SK-N-SH (cell line): ENCODE measurements at regions not wholly inside any gene's neighbourhood (a gene's known extent, or its start where the extent isn't known, plus 50 kb on each side); places are given as distances from the start of the nearest gene placed in this dataset.

ENCODE experiments used
- CTCF ChIA-PET: fragments of 300-600, 350-600 bp; formaldehyde crosslinking; extraction: SDS; loops from one replicate; lab custom pipeline; 2021; lab: Yijun Ruan, JAX
- POLR2A ChIA-PET: fragments of 350-600 bp; sonication (Branson Sonifier 250); formaldehyde crosslinking; extraction: SDS; loops from one replicate; lab custom pipeline; 2020; ENCODE audit warnings: antibody characterized with exemption, inconsistent platforms; lab: Yijun Ruan, JAX
- DNase-seq: peaks from one replicate; pipeline ENCODE4 v3.0.0; 2012
- H2AFZ ChIP-seq: fragments of 200-600 bp; sonication (generic); 2 replicates; pipeline ENCODE4 v1.8.1; 2016; ENCODE audit warnings: antibody characterized with exemption, mild to moderate bottlenecking, low read depth
- H3F3A ChIP-seq: fragments of 200-600 bp; sonication (generic); replicated peaks from 2 replicates; pipeline ENCODE3; 2016; ENCODE audit warnings: antibody characterized with exemption, mild to moderate bottlenecking; ENCODE audit not compliant: insufficient read depth
- H3K27ac ChIP-seq, 2 experiments: fragments of 200-500 bp in 1 of 2; fragments of 200-600 bp in 1 of 2; sonication (Bioruptor generic) in 1 of 2; sonication (generic), shearing (Covaris generic) in 1 of 2; 2 replicates each; pipeline versions ENCODE4 v1.5.1 to v1.6.1; 2014 to 2016; ENCODE audit warnings: low read depth in 2 of 2, inconsistent platforms in 1 of 2, low read length in 1 of 2, mild to moderate bottlenecking in 1 of 2, mixed read lengths in 1 of 2
- H3K27me3 ChIP-seq: fragments of 200-600 bp; sonication (generic), shearing (Covaris generic); 2 replicates; pipeline ENCODE4 v1.6.1; 2016; ENCODE audit warnings: mixed run types; ENCODE audit not compliant: insufficient read depth
- H3K36me3 ChIP-seq, 2 experiments: fragments of 200-500 bp in 1 of 2; fragments of 200-600 bp in 1 of 2; sonication (Bioruptor generic) in 1 of 2; sonication (generic) in 1 of 2; replicated peaks in 1 of 2; 2 replicates each; pipeline versions ENCODE3 to v1.5.1; 2014 to 2016; ENCODE audit warnings: low read length in 1 of 2, mild to moderate bottlenecking in 1 of 2; ENCODE audit not compliant: insufficient read depth in 2 of 2, control insufficient read depth in 1 of 2
- H3K4me1 ChIP-seq, 2 experiments: fragments of 200-500 bp in 1 of 2; fragments of 200-600 bp in 1 of 2; sonication (Bioruptor generic) in 1 of 2; sonication (generic), shearing (Covaris generic) in 1 of 2; 2 replicates each; pipeline versions ENCODE4 v1.5.1 to v1.6.1; 2014 to 2016; ENCODE audit warnings: low read depth in 1 of 2, low read length in 1 of 2, mixed run types in 1 of 2; ENCODE audit not compliant: insufficient read depth in 2 of 2, control insufficient read depth in 1 of 2
- H3K4me2 ChIP-seq: fragments of 200-600 bp; sonication (generic), shearing (Covaris generic); 2 replicates; pipeline ENCODE4 v1.6.1; 2017; ENCODE audit warnings: mixed run types
- H3K4me3 ChIP-seq, 2 experiments: fragments of 200-500 bp in 1 of 2; fragments of 200-600 bp in 1 of 2; sonication (Bioruptor generic) in 1 of 2; sonication (generic), shearing (Covaris generic) in 1 of 2; 2 replicates each; pipeline versions ENCODE4 v1.5.1 to v1.8.1; 2014 to 2016; ENCODE audit warnings: low read depth in 2 of 2, inconsistent platforms in 1 of 2, low read length in 1 of 2, mild to moderate bottlenecking in 1 of 2, mixed read lengths in 1 of 2, moderate library complexity in 1 of 2
- H3K79me2 ChIP-seq: fragments of 200-600 bp; sonication (generic); 2 replicates; pipeline ENCODE4 v1.8.1; 2017; ENCODE audit warnings: mild to moderate bottlenecking; ENCODE audit not compliant: insufficient read depth
- H3K9ac ChIP-seq: fragments of 200-600 bp; sonication (generic); 2 replicates; pipeline ENCODE4 v1.6.1; 2017; ENCODE audit warnings: mixed run types
- H3K9me2 ChIP-seq: fragments of 200-600 bp; sonication (generic); 2 replicates; pipeline ENCODE4 v1.6.1; 2017; ENCODE audit warnings: mixed run types
- H3K9me3 ChIP-seq: fragments of 200-600 bp; sonication (generic); 2 replicates; pipeline ENCODE4 v1.6.1; 2017; ENCODE audit warnings: mixed run types, mild to moderate bottlenecking, moderate library complexity
- H4K20me1 ChIP-seq: fragments of 200-600 bp; sonication (generic); 2 replicates; pipeline ENCODE4 v1.6.1; 2017; ENCODE audit warnings: mild to moderate bottlenecking, mixed run types; ENCODE audit not compliant: insufficient read depth
- CHD2 ChIP-seq: fragments of 150-350 bp; IDR thresholded peaks from 2 replicates; pipeline ENCODE4 v1.6.1; 2018; ENCODE audit warnings: low read length; ENCODE audit not compliant: partially characterized antibody
- ELF1 ChIP-seq: IDR thresholded peaks from 2 replicates; pipeline ENCODE4 v1.4.0; 2012
- FOSL2 ChIP-seq: IDR thresholded peaks from 2 replicates; pipeline ENCODE4 v1.4.0; 2012; ENCODE audit warnings: low read depth, mild to moderate bottlenecking, moderate library complexity, borderline replicate concordance
- GABPA ChIP-seq: IDR thresholded peaks from 2 replicates; pipeline ENCODE4 v1.4.0; 2012; ENCODE audit warnings: low read depth, mild to moderate bottlenecking
- JUND ChIP-seq: IDR thresholded peaks from 2 replicates; pipeline ENCODE4 v1.4.0; 2012
- MXI1 ChIP-seq: IDR thresholded peaks from 2 replicates; pipeline ENCODE4 v1.6.1; 2012; ENCODE audit warnings: mild to moderate bottlenecking, low read depth, low read length, improper control_type of control experiment
- POLR2AphosphoS5 ChIP-seq: IDR thresholded peaks from 2 replicates; pipeline ENCODE4 v1.6.1; 2012; ENCODE audit warnings: low read depth, low read length
- RAD21 ChIP-seq: IDR thresholded peaks from 2 replicates; pipeline ENCODE4 v1.6.1; 2012; ENCODE audit warnings: mild to moderate bottlenecking, low read length
- RCOR1 ChIP-seq: fragments of 150-350 bp; IDR thresholded peaks from 2 replicates; pipeline ENCODE4 v1.6.1; 2017; ENCODE audit warnings: antibody characterized with exemption, low read length
- RXRA ChIP-seq: IDR thresholded peaks from 2 replicates; pipeline ENCODE4 v1.4.0; 2012; ENCODE audit warnings: low read depth, mild to moderate bottlenecking, borderline replicate concordance
- SIN3A ChIP-seq: IDR thresholded peaks from 2 replicates; pipeline ENCODE4 v1.6.1; 2012; ENCODE audit warnings: low read depth, mild to moderate bottlenecking, low read length, moderate library complexity, borderline replicate concordance
- SMC3 ChIP-seq: IDR thresholded peaks from 2 replicates; pipeline ENCODE4 v1.6.1; 2012; ENCODE audit warnings: low read depth, low read length, improper control_type of control experiment
- TAF1 ChIP-seq: IDR thresholded peaks from 2 replicates; pipeline ENCODE4 v1.6.1; 2012; ENCODE audit warnings: low read depth, mild to moderate bottlenecking, low read length, moderate library complexity, borderline replicate concordance
- YY1 ChIP-seq: IDR thresholded peaks from 2 replicates; pipeline ENCODE4 v1.4.0; 2012; ENCODE audit warnings: low read depth, mild to moderate bottlenecking
- WGBS: methylation state at CpG from one replicate; pipeline ENCODE4 v1.1.6; 2017; ENCODE audit warnings: low lambda C conversion rate; 5-methylcytosine and 5-hydroxymethylcytosine counted together
- TF ChIP-seq, protein P1 (sequence below): IDR thresholded peaks from 2 replicates; pipeline ENCODE4 v1.4.0; 2012; ENCODE audit warnings: low read depth, borderline replicate concordance
- TF ChIP-seq, protein P2 (sequence below): IDR thresholded peaks from 2 replicates; pipeline ENCODE4 v1.4.0; 2012; ENCODE audit warnings: low read depth

- Histone ChIP-seq H3K9me2 (no peaks in the 10 kb centered on the region), H3K4me3 (no peak overlapping the region)
- TF ChIP-seq, protein P1, sequence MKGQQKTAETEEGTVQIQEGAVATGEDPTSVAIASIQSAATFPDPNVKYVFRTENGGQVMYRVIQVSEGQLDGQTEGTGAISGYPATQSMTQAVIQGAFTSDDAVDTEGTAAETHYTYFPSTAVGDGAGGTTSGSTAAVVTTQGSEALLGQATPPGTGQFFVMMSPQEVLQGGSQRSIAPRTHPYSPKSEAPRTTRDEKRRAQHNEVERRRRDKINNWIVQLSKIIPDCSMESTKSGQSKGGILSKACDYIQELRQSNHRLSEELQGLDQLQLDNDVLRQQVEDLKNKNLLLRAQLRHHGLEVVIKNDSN = no peak
- no peak for TF ChIP-seq POLR2AphosphoS5
- TF ChIP-seq YY1 = no peak
- TF ChIP-seq ELF1 = no peak
- TF ChIP-seq JUND = no peak
- no peak for TF ChIP-seq RXRA
- TF ChIP-seq RCOR1 = no peak
- TF ChIP-seq MXI1 = no peak
- no peak for TF ChIP-seq TAF1
- no peak for TF ChIP-seq CHD2
- TF ChIP-seq, all 33 proteins: peak for 0
- CTCF ChIA-PET = no interaction called here
- Histone ChIP-seq H3K36me3 (no peaks in the 10 kb centered on the region), H3K9me3 (no peaks in the 10 kb centered on the region), H3K27ac (no peak overlapping the region), H3F3A (no peaks in the 10 kb centered on the region), H3K9ac (no peak overlapping the region), H2AFZ (no peak overlapping the region), H4K20me1 (no peaks in the 10 kb centered on the region), H3K4me2 (no peak overlapping the region), H3K79me2 (no peaks in the 10 kb centered on the region), H3K27me3 (no peaks in the 10 kb centered on the region), H3K4me1 (no peaks in the 10 kb centered on the region)
- POLR2A ChIA-PET = no interaction called here
- DNase-seq = no peak
- 25% methylated on average over 10 of the region's 11 CpGs for WGBS
These were observed 422.8 kb downstream of the GLRX3 start for GRCh38 chr10:130558746-130559546.

DNA sequence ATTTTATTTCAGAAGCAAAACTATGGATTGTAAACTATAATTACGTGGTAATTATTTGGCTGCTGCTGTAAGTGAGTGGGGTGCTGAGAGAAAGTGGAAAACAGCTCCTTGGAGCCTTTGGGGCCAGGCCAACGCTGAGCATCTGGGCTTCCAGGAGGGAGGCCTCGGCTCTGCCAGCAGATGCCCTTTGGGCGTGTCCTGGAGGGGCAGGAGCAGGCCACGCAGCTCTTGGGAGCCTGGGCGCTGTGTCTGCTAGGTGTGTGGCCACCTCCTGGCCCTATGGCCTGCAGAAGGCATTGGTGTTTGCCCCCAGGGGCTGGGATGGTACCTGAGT is 423.3 kb downstream of the GLRX3 start:
- Histone ChIP-seq H3K4me1 (no peaks in the 10 kb centered on the region), H2AFZ (no peak overlapping the region), H3K27me3 (no peaks in the 10 kb centered on the region), H3K79me2 (no peaks in the 10 kb centered on the region), H3K9ac (no peak overlapping the region), H3F3A (no peaks in the 10 kb centered on the region), H3K9me2 (no peaks in the 10 kb centered on the region), H3K9me3 (no peaks in the 10 kb centered on the region), H3K36me3 (no peaks in the 10 kb centered on the region), H3K27ac (no peak overlapping the region), H4K20me1 (no peaks in the 10 kb centered on the region), H3K4me2 (no peak overlapping the region), H3K4me3 (no peak overlapping the region)
- DNase-seq = no peak
- TF ChIP-seq SIN3A (no peak), RAD21 (no peak), POLR2AphosphoS5 (no peak), SMC3 (no peak), FOSL2 (no peak), GABPA (no peak)
- TF ChIP-seq, protein P1 = no peak
- TF ChIP-seq, protein P2, sequence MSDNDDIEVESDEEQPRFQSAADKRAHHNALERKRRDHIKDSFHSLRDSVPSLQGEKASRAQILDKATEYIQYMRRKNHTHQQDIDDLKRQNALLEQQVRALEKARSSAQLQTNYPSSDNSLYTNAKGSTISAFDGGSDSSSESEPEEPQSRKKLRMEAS = no peak
- WGBS = 5% methylated on average over 4 of the region's 6 CpGs
- CTCF ChIA-PET = no interaction called here
- POLR2A ChIA-PET = no interaction called here
